GM23338 (cell line): ENCODE measurements at regions not wholly inside any gene's neighbourhood (a gene's known extent, or its start where the extent isn't known, plus 50 kb on each side); places are given as distances from the start of the nearest gene placed in this dataset.

Source experiments
- ATAC-seq: fragments of 200-7000 bp; cut with Tn5 transposase; 3 replicates; pipeline ENCODE4 v1.9.1; 2020
- DNase-seq: peaks from one replicate; pipeline ENCODE4 v3.0.0-alpha.2; 2015; ENCODE audit warnings: low spot score
- H2AFZ ChIP-seq: fragments of 200-600 bp; sonication (generic); 2 replicates; pipeline ENCODE4 v1.8.0; 2016; ENCODE audit warnings: antibody characterized with exemption, mild to moderate bottlenecking, moderate library complexity
- H3F3A ChIP-seq: fragments of 200-600 bp; sonication (generic); replicated peaks from 2 replicates; pipeline ENCODE4 v1.8.0; 2017; ENCODE audit warnings: antibody characterized with exemption, mixed run types, low read depth
- H3K27ac ChIP-seq: fragments of 200-600 bp; sonication (generic); 2 replicates; pipeline ENCODE4 v1.6.1; 2016; ENCODE audit warnings: low read depth
- H3K27me3 ChIP-seq: fragments of 200-600 bp; sonication (generic); 2 replicates; pipeline ENCODE4 v1.8.0; 2016; ENCODE audit warnings: mild to moderate bottlenecking, mixed run types, moderate library complexity; ENCODE audit not compliant: insufficient read depth
- H3K36me3 ChIP-seq: fragments of 200-600 bp; sonication (generic); 2 replicates; pipeline ENCODE4 v1.8.0; 2016; ENCODE audit warnings: mild to moderate bottlenecking; ENCODE audit not compliant: insufficient read depth
- H3K4me1 ChIP-seq: fragments of 200-600 bp; sonication (generic); 2 replicates; pipeline ENCODE4 v1.8.0; 2016; ENCODE audit warnings: mild to moderate bottlenecking, moderate library complexity; ENCODE audit not compliant: insufficient read depth
- H3K4me2 ChIP-seq: fragments of 200-600 bp; sonication (generic); 2 replicates; pipeline ENCODE4 v1.7.1; 2017; ENCODE audit warnings: mixed run types
- H3K4me3 ChIP-seq: fragments of 200-600 bp; sonication (generic); 2 replicates; pipeline ENCODE4 v1.6.1; 2016; ENCODE audit warnings: mixed run types
- H3K79me2 ChIP-seq: fragments of 200-600 bp; sonication (generic); replicated peaks from 2 replicates; pipeline ENCODE4 v1.8.0; 2017; ENCODE audit warnings: mild to moderate bottlenecking; ENCODE audit not compliant: insufficient read depth
- H3K9me2 ChIP-seq: fragments of 200-600 bp; sonication (generic); 2 replicates; pipeline ENCODE4 v1.8.0; 2017; ENCODE audit not compliant: insufficient read depth
- H4K20me1 ChIP-seq: fragments of 200-600 bp; sonication (generic); replicated peaks from 2 replicates; pipeline ENCODE4 v1.8.0; 2017; ENCODE audit warnings: mild to moderate bottlenecking; ENCODE audit not compliant: insufficient read depth
- H3K27ac Mint-ChIP-seq: 2 replicates; pipeline ENCODE4 v1.8.0; 2020; ENCODE audit warnings: inconsistent platforms, mild to moderate bottlenecking, moderate library complexity, mixed read lengths
- H3K27me3 Mint-ChIP-seq: 3 replicates; pipeline ENCODE4 v1.8.0; 2022; ENCODE audit warnings: low read depth, mild to moderate bottlenecking, moderate library complexity, mixed read lengths, inconsistent platforms; ENCODE audit not compliant: insufficient read depth, poor library complexity
- H3K36me3 Mint-ChIP-seq: 3 replicates; pipeline ENCODE4 v1.8.0; 2021; ENCODE audit warnings: low read depth, mild to moderate bottlenecking, inconsistent platforms, moderate library complexity, mixed read lengths
- H3K4me1 Mint-ChIP-seq: 3 replicates; pipeline ENCODE4 v1.8.0; 2020; ENCODE audit warnings: mild to moderate bottlenecking, inconsistent platforms, mixed read lengths
- H3K4me3 Mint-ChIP-seq: 3 replicates; pipeline ENCODE4 v1.8.0; 2021; ENCODE audit warnings: moderate library complexity, mild to moderate bottlenecking, inconsistent platforms, mixed read lengths
- H3K9me3 Mint-ChIP-seq: 3 replicates; pipeline ENCODE4 v1.8.0; 2020; ENCODE audit warnings: moderate library complexity, mild to moderate bottlenecking, inconsistent platforms, mixed read lengths
- CREB1 ChIP-seq: fragments of 250-450 bp; sonication (Bioruptor Pico); IDR thresholded peaks from 2 replicates; pipeline ENCODE4 v1.5.0; 2020; ENCODE audit warnings: low read depth, mild to moderate bottlenecking, moderate library complexity
- EZH2 ChIP-seq: fragments of 200-600 bp; sonication (generic); IDR thresholded peaks from one replicate; pipeline ENCODE4 v1.8.0; 2017; ENCODE audit warnings: antibody characterized with exemption, mild to moderate bottlenecking, low read depth; ENCODE audit not compliant: unreplicated experiment
- JUNB ChIP-seq: IDR thresholded peaks from one replicate; pipeline ENCODE4 v1.6.1; 2016; ENCODE audit warnings: antibody characterized with exemption; ENCODE audit not compliant: unreplicated experiment
- NANOG ChIP-seq: IDR thresholded peaks from 2 replicates; pipeline ENCODE4 v1.6.1; 2016; ENCODE audit warnings: antibody characterized with exemption, borderline replicate concordance
- POLR2AphosphoS5 ChIP-seq: IDR thresholded peaks from 2 replicates; pipeline ENCODE4 v1.6.1; 2016; ENCODE audit warnings: antibody characterized with exemption, low read depth
- STAT1 ChIP-seq: IDR thresholded peaks from one replicate; pipeline ENCODE4 v1.6.1; 2016; ENCODE audit warnings: antibody characterized with exemption; ENCODE audit not compliant: unreplicated experiment
- ZNF114 ChIP-seq: fragments of 250-450 bp; sonication (Bioruptor Pico); IDR thresholded peaks from 2 replicates; pipeline ENCODE4 v1.5.0; 2020; ENCODE audit warnings: mild to moderate bottlenecking, moderate library complexity
- TF ChIP-seq, protein P1 (sequence below): IDR thresholded peaks from one replicate; pipeline ENCODE4 v1.6.1; 2018; ENCODE audit warnings: antibody characterized with exemption; ENCODE audit not compliant: unreplicated experiment
- TF ChIP-seq, protein P2 (sequence below): fragments of 250-450 bp; sonication (Bioruptor Pico); IDR thresholded peaks from 2 replicates; pipeline ENCODE4 v1.5.0; 2020; ENCODE audit warnings: mild to moderate bottlenecking, moderate library complexity

DNA sequence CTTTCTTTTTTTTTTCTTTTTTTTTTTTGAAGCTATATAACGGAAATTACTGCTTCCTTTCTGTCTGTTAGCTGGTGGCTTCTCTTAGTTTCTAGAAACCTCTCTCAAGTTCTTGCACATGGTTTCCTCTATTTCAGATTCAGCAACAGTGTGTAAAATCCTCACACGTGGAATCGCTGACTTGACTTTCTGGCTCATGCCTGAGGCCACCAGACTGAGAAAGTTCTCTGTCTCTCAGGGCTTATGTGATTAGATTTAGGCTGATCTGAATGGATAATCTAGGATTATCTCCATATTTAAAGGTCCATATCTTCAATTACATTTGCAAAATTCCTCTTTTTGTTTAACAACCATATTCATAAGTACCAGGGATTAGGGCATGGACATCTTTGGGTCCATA is 856.3 kb upstream of the SLITRK6 start:
- Histone ChIP-seq H2AFZ (no peak overlapping the region), H4K20me1 (no peaks in the 10 kb centered on the region), H3K4me3 (no peak overlapping the region), H3K27me3 (no peaks in the 10 kb centered on the region), H3K27ac (no peak overlapping the region), H3K4me1 (no peaks in the 10 kb centered on the region), H3F3A (no peaks in the 10 kb centered on the region), H3K79me2 (no peaks in the 10 kb centered on the region), H3K9me2 (no peaks in the 10 kb centered on the region; the same call in 1 of the 2 replicates), H3K36me3 (no peaks in the 10 kb centered on the region), H3K4me2 (no peak overlapping the region)
- TF ChIP-seq ZNF114 = no peak
- Mint-ChIP-seq H3K4me1 (no peaks in the 10 kb centered on the region), H3K36me3 (no peaks in the 10 kb centered on the region), H3K27ac (no peak overlapping the region), H3K9me3 (no peaks in the 10 kb centered on the region), H3K27me3 (peaks cover 2% of the 10 kb centered on the region), H3K4me3 (no peak overlapping the region)
- DNase-seq (no peak), ATAC-seq (no peak)

DNA sequence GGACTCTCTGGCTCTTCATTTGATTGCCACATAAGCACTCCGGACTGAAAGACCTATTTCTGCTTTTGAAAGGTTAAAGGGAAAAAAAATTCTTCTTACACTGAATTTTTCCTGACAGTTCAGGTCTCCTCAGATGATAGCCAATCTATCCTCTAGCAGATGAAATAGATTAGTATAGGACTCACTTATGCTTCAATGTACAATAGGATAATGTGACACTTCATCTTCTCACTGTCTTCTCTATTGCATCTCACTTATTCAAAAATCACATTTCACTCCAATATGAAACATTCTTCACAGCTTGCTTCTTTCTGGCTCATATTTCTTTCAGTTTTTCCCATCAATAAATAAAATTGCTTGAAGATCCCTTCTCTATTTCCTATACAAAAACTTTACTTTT is 860.9 kb upstream of the SLITRK6 start:
- Histone ChIP-seq H2AFZ (no peak overlapping the region), H3K27ac (no peak overlapping the region), H3K4me3 (no peak overlapping the region), H3K27me3 (no peaks in the 10 kb centered on the region), H3K4me2 (no peak overlapping the region), H3F3A (no peaks in the 10 kb centered on the region), H3K4me1 (no peaks in the 10 kb centered on the region), H3K79me2 (no peaks in the 10 kb centered on the region), H3K36me3 (no peaks in the 10 kb centered on the region), H3K9me2 (no peaks in the 10 kb centered on the region; the same call in 1 of the 2 replicates), H4K20me1 (no peaks in the 10 kb centered on the region)
- Mint-ChIP-seq H3K9me3 (no peaks in the 10 kb centered on the region), H3K4me1 (no peaks in the 10 kb centered on the region), H3K36me3 (no peaks in the 10 kb centered on the region), H3K4me3 (no peak overlapping the region), H3K27me3 (peaks cover 2% of the 10 kb centered on the region), H3K27ac (no peak overlapping the region)
- ATAC-seq (no peak), DNase-seq (no peak)
- TF ChIP-seq JUNB (no peak), STAT1 (no peak), CREB1 (no peak), ZNF114 (no peak), EZH2 (no peak), POLR2AphosphoS5 (no peak), NANOG (no peak)
- TF ChIP-seq, protein P1, sequence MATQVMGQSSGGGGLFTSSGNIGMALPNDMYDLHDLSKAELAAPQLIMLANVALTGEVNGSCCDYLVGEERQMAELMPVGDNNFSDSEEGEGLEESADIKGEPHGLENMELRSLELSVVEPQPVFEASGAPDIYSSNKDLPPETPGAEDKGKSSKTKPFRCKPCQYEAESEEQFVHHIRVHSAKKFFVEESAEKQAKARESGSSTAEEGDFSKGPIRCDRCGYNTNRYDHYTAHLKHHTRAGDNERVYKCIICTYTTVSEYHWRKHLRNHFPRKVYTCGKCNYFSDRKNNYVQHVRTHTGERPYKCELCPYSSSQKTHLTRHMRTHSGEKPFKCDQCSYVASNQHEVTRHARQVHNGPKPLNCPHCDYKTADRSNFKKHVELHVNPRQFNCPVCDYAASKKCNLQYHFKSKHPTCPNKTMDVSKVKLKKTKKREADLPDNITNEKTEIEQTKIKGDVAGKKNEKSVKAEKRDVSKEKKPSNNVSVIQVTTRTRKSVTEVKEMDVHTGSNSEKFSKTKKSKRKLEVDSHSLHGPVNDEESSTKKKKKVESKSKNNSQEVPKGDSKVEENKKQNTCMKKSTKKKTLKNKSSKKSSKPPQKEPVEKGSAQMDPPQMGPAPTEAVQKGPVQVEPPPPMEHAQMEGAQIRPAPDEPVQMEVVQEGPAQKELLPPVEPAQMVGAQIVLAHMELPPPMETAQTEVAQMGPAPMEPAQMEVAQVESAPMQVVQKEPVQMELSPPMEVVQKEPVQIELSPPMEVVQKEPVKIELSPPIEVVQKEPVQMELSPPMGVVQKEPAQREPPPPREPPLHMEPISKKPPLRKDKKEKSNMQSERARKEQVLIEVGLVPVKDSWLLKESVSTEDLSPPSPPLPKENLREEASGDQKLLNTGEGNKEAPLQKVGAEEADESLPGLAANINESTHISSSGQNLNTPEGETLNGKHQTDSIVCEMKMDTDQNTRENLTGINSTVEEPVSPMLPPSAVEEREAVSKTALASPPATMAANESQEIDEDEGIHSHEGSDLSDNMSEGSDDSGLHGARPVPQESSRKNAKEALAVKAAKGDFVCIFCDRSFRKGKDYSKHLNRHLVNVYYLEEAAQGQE = no peak
- TF ChIP-seq, protein P2, sequence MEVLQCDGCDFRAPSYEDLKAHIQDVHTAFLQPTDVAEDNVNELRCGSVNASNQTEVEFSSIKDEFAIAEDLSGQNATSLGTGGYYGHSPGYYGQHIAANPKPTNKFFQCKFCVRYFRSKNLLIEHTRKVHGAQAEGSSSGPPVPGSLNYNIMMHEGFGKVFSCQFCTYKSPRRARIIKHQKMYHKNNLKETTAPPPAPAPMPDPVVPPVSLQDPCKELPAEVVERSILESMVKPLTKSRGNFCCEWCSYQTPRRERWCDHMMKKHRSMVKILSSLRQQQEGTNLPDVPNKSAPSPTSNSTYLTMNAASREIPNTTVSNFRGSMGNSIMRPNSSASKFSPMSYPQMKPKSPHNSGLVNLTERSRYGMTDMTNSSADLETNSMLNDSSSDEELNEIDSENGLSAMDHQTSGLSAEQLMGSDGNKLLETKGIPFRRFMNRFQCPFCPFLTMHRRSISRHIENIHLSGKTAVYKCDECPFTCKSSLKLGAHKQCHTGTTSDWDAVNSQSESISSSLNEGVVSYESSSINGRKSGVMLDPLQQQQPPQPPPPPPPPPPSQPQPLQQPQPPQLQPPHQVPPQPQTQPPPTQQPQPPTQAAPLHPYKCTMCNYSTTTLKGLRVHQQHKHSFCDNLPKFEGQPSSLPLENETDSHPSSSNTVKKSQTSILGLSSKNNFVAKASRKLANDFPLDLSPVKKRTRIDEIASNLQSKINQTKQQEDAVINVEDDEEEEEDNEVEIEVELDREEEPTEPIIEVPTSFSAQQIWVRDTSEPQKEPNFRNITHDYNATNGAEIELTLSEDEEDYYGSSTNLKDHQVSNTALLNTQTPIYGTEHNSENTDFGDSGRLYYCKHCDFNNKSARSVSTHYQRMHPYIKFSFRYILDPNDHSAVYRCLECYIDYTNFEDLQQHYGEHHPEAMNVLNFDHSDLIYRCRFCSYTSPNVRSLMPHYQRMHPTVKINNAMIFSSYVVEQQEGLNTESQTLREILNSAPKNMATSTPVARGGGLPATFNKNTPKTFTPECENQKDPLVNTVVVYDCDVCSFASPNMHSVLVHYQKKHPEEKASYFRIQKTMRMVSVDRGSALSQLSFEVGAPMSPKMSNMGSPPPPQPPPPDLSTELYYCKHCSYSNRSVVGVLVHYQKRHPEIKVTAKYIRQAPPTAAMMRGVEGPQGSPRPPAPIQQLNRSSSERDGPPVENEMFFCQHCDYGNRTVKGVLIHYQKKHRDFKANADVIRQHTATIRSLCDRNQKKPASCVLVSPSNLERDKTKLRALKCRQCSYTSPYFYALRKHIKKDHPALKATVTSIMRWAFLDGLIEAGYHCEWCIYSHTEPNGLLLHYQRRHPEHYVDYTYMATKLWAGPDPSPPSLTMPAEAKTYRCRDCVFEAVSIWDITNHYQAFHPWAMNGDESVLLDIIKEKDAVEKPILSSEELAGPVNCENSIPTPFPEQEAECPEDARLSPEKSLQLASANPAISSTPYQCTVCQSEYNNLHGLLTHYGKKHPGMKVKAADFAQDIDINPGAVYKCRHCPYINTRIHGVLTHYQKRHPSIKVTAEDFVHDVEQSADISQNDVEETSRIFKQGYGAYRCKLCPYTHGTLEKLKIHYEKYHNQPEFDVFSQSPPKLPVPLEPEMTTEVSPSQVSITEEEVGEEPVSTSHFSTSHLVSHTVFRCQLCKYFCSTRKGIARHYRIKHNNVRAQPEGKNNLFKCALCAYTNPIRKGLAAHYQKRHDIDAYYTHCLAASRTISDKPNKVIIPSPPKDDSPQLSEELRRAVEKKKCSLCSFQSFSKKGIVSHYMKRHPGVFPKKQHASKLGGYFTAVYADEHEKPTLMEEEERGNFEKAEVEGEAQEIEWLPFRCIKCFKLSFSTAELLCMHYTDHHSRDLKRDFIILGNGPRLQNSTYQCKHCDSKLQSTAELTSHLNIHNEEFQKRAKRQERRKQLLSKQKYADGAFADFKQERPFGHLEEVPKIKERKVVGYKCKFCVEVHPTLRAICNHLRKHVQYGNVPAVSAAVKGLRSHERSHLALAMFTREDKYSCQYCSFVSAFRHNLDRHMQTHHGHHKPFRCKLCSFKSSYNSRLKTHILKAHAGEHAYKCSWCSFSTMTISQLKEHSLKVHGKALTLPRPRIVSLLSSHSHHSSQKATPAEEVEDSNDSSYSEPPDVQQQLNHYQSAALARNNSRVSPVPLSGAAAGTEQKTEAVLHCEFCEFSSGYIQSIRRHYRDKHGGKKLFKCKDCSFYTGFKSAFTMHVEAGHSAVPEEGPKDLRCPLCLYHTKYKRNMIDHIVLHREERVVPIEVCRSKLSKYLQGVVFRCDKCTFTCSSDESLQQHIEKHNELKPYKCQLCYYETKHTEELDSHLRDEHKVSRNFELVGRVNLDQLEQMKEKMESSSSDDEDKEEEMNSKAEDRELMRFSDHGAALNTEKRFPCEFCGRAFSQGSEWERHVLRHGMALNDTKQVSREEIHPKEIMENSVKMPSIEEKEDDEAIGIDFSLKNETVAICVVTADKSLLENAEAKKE (CRISPR knock-in tag) = no peak
